Endothelial cell of umbilical vein (primary cell): ENCODE measurements at regions not wholly inside any gene's neighbourhood (a gene's known extent, or its start where the extent isn't known, plus 50 kb on each side); places are given as distances from the start of the nearest gene placed in this dataset.

Experiments used
- BruUV-seq: library from RNA; stranded (reverse); fragments of 400-500 nt; replicated peaks from 2 replicates; lab custom pipeline; 2021; lab: Mats Ljungman, UMichigan
- CTCF ChIA-PET: fragments of 300-600, 350-600 bp; sonication (Branson Sonifier 250); formaldehyde crosslinking; loops from one replicate; lab custom pipeline; 2021; ENCODE audit warnings: antibody characterized with exemption, inconsistent platforms; lab: Charles Lee
- POLR2A ChIA-PET: fragments of 300-600, 350-600 bp; sonication (Branson Sonifier 250); formaldehyde crosslinking; loops from one replicate; lab custom pipeline; 2021; ENCODE audit warnings: antibody characterized with exemption, inconsistent platforms; lab: Charles Lee
- DNase-seq: peaks from one replicate; pipeline ENCODE4 v3.0.0-alpha.2; 2011; ENCODE audit warnings: low read depth, low spot score
- FAIRE-seq: peaks from 2 replicates; lab custom pipeline; 2011; peaks lifted over from hg19 to GRCh38; lab: Jason Lieb, UNC
- H2AFZ ChIP-seq: 2 replicates; pipeline ENCODE4 v1.6.0; 2012; ENCODE audit warnings: low read depth, low read length, control low read depth, inconsistent platforms
- H3K27ac ChIP-seq: 2 replicates; pipeline ENCODE4 v1.5.1; 2011; ENCODE audit warnings: low read depth, mild to moderate bottlenecking, control low read depth, low read length, moderate library complexity; ENCODE audit not compliant: insufficient read depth
- H3K27me3 ChIP-seq, 2 experiments: 2 replicates each; pipeline versions ENCODE4 v1.6.0 to v1.6.1; 2011; ENCODE audit warnings: low read length in 2 of 2, mixed read lengths in 1 of 2; ENCODE audit not compliant: control insufficient read depth in 2 of 2, insufficient read depth in 2 of 2
- H3K36me3 ChIP-seq, 2 experiments: 2 replicates in 1 of 2; 3 replicates in 1 of 2; pipeline ENCODE4 v1.5.1; 2011; ENCODE audit warnings: low read length in 2 of 2, mild to moderate bottlenecking in 1 of 2, moderate library complexity in 1 of 2; ENCODE audit not compliant: control insufficient read depth in 2 of 2, insufficient read depth in 2 of 2; ENCODE audit errors: extremely low read depth in 1 of 2
- H3K4me1 ChIP-seq: 3 replicates; pipeline ENCODE4 v1.5.1; 2011; ENCODE audit warnings: mild to moderate bottlenecking, low read length; ENCODE audit not compliant: control insufficient read depth, insufficient read depth; ENCODE audit errors: extremely low read depth
- H3K4me2 ChIP-seq: 2 replicates; pipeline ENCODE4 v1.6.1; 2011; ENCODE audit warnings: low read length, control low read depth, mixed read lengths; ENCODE audit not compliant: insufficient read depth
- H3K4me3 ChIP-seq, 3 experiments: fragments of 200-600 bp in 1 of 3; sonication (generic), shearing (Covaris generic) in 1 of 3; replicated peaks in 1 of 3; 2 replicates each; pipeline ENCODE4 v1.5.1; 2011 to 2016; ENCODE audit warnings: control low read depth in 3 of 3, low read length in 3 of 3, mild to moderate bottlenecking in 2 of 3, inconsistent platforms in 1 of 3, low read depth in 1 of 3, moderate library complexity in 1 of 3; ENCODE audit not compliant: insufficient read depth in 1 of 3
- H3K79me2 ChIP-seq: 2 replicates; pipeline ENCODE4 v1.6.0; 2012; ENCODE audit warnings: low read length, inconsistent platforms; ENCODE audit not compliant: control insufficient read depth, insufficient read depth
- H3K9ac ChIP-seq: replicated peaks from 2 replicates; pipeline ENCODE3; 2011; ENCODE audit warnings: low read length, control low read depth; ENCODE audit not compliant: insufficient read depth; ENCODE audit errors: extremely low read depth
- H3K9me1 ChIP-seq: replicated peaks from 3 replicates; pipeline ENCODE4 v1.6.0; 2011; ENCODE audit warnings: mild to moderate bottlenecking, low read length; ENCODE audit not compliant: control insufficient read depth, insufficient read depth; ENCODE audit errors: extremely low read depth
- H3K9me3 ChIP-seq: replicated peaks from 2 replicates; pipeline ENCODE4 v1.5.1; 2012; ENCODE audit warnings: low read length, inconsistent platforms; ENCODE audit not compliant: control insufficient read depth, insufficient read depth
- H4K20me1 ChIP-seq: replicated peaks from 2 replicates; pipeline ENCODE3; 2011; ENCODE audit warnings: mild to moderate bottlenecking, low read length; ENCODE audit not compliant: control insufficient read depth, insufficient read depth; ENCODE audit errors: extremely low read depth
- CTCF ChIP-seq, 2 donors: IDR thresholded peaks; 1 replicate in 1 of 2; 2 replicates in 1 of 2; pipeline ENCODE4 v1.5.1; 2011; ENCODE audit warnings: low read length in 2 of 2, mild to moderate bottlenecking in 2 of 2, moderate library complexity in 2 of 2, control low read depth in 1 of 2, inconsistent platforms in 1 of 2, low read depth in 1 of 2; ENCODE audit not compliant: insufficient read depth in 1 of 2; ENCODE audit errors: extremely low read depth in 1 of 2
- EZH2 ChIP-seq: IDR thresholded peaks from 2 replicates; pipeline ENCODE4 v1.6.1; 2012; ENCODE audit warnings: borderline replicate concordance, low read depth, mild to moderate bottlenecking, moderate library complexity, low read length, inconsistent platforms; ENCODE audit not compliant: severe bottlenecking
- FOS ChIP-seq: IDR thresholded peaks from 2 replicates; pipeline ENCODE4 v1.6.1; 2011; ENCODE audit warnings: mild to moderate bottlenecking, low read length, moderate library complexity, borderline replicate concordance; ENCODE audit not compliant: insufficient read depth
- GATA2 ChIP-seq: IDR thresholded peaks from 2 replicates; pipeline ENCODE4 v1.7.0; 2011; ENCODE audit warnings: low read depth, mild to moderate bottlenecking, moderate library complexity, mixed read lengths, low read length; ENCODE audit not compliant: insufficient read length, insufficient read depth
- JUN ChIP-seq: IDR thresholded peaks from 2 replicates; pipeline ENCODE4 v1.6.1; 2011; ENCODE audit warnings: borderline replicate concordance, low read depth; ENCODE audit not compliant: insufficient read length, insufficient read depth
- MAX ChIP-seq: IDR thresholded peaks from 2 replicates; pipeline ENCODE4 v1.6.1; 2011; ENCODE audit not compliant: insufficient read depth, insufficient read length
- MYC ChIP-seq: IDR thresholded peaks from one replicate; pipeline ENCODE4 v1.6.1; 2011; ENCODE audit warnings: mild to moderate bottlenecking, low read depth, low read length
- POLR2A ChIP-seq: IDR thresholded peaks from 2 replicates; pipeline ENCODE4 v1.6.1; 2012; ENCODE audit warnings: low read depth, mild to moderate bottlenecking, control low read depth, low read length
- POLR2AphosphoS5 ChIP-seq: IDR thresholded peaks from 2 replicates; pipeline ENCODE4 v1.6.1; 2012; ENCODE audit warnings: low read depth, mild to moderate bottlenecking, control low read depth, low read length, moderate library complexity; ENCODE audit not compliant: insufficient read depth
- dilution Hi-C: fragments of 300-500 bp; cut with MboI; formaldehyde crosslinking; loops from one replicate; pipeline ENCODE4 v1.15.0; 2019; ENCODE audit warnings: low sequenced_read_pairs; ENCODE audit not compliant: extremely low pct_ligation_motif_present
- intact Hi-C: fragments of 100-400 bp; cut with micrococcal nuclease; formaldehyde crosslinking; loops from one replicate; pipeline ENCODE4 v1.10.0; 2022

GRCh38 chr4:29213020-29213419, 1507.1 kb upstream of the PCDH7 start:
- no peak overlapping the region for H3K27ac ChIP-seq
- no peak for DNase-seq
- no peak for FAIRE-seq

More at GRCh38 chr4:29213020-29213419, 1507.1 kb upstream of the PCDH7 start:
- POLR2A ChIA-PET: no interaction called here
- BruUV-seq: no TSS peak
- Histone ChIP-seq H3K9me3 (no peaks in the 10 kb centered on the region), H4K20me1 (no peaks in the 10 kb centered on the region), H2AFZ (no peak overlapping the region), H3K79me2 (no peaks in the 10 kb centered on the region), H3K4me3 (no peak overlapping the region), H3K36me3 (no peaks in the 10 kb centered on the region), H3K4me2 (no peak overlapping the region), H3K9me1 (no peaks in the 10 kb centered on the region), H3K27me3 (no peaks in the 10 kb centered on the region), H3K4me1 (no peaks in the 10 kb centered on the region), H3K9ac (no peak overlapping the region)
- no peak for TF ChIP-seq CTCF (IDR thresholded peaks at IDR 0.05; ENCODE audit: extremely low read depth in 1 of 2, insufficient read depth in 1 of 2, low read depth in 1 of 2, low read length in 2 of 2)
- TF ChIP-seq FOS: no peak
- no peak for TF ChIP-seq POLR2A
- TF ChIP-seq GATA2: no peak
- no peak for TF ChIP-seq JUN
- TF ChIP-seq POLR2AphosphoS5: no peak
- no peak for TF ChIP-seq MAX
- no peak for TF ChIP-seq EZH2
- TF ChIP-seq MYC: no peak
- CTCF ChIA-PET: no interaction called here
- intact Hi-C loops (no loop called here), dilution Hi-C loops (no loop called here)
